ENCODE measurements at regions not wholly inside any gene's neighbourhood (a gene's known extent, or its start where the extent isn't known, plus 50 kb on each side); places are given as distances from the start of the nearest gene placed in this dataset.
"Not testable (repeated sequence)": the region's sequence is repeated elsewhere in the genome, so short reads cannot be mapped to it uniquely, and the experiment has no call there.

DNA sequence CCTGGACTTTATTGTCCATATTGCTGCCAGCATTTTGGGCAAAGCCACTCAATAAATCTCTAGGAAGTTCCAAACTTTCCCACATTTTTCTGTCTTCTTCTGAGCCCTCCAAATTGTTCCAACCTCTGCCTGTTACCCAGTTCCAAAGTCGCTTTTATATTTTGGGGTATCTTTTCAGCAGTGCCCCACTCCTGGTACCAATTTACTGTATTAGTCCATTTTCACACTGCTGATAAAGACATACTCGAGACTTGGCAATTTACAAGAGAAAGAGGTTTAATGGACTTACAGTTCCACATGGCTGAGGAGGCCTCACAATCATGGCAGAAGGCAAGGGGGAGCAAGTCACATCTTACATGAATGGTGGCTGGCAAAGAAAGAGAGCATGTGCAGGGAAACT is 53.4 kb downstream of the AHSP start:
- Mint-ChIP-seq H3K9me3 (peaks cover 83% of the 10 kb centered on the region), H3K36me3 (ENCODE audit: low read depth) (peaks cover 31% of the 10 kb centered on the region)
- not testable (repeated sequence) for H3K79me2 ChIP-seq (replicated peaks; ENCODE audit: insufficient read depth); H3K4me3 ChIP-seq; H3K27ac ChIP-seq (ENCODE audit: low read depth); H4K20me1 ChIP-seq (replicated peaks; ENCODE audit: insufficient read depth); H3K4me1 Mint-ChIP-seq; H3K4me1 ChIP-seq (ENCODE audit: insufficient read depth); H3K36me3 ChIP-seq (ENCODE audit: insufficient read depth); H3K4me2 ChIP-seq; H3K27me3 Mint-ChIP-seq (ENCODE audit: insufficient read depth, low read depth, poor library complexity); H3K27ac Mint-ChIP-seq; H3K4me3 Mint-ChIP-seq; H3K9me2 ChIP-seq (ENCODE audit: insufficient read depth); ATAC-seq; H3K27me3 ChIP-seq (ENCODE audit: insufficient read depth); H2AFZ ChIP-seq; DNase-seq (ENCODE audit: low spot score); H3F3A ChIP-seq (replicated peaks; ENCODE audit: low read depth)

DNA sequence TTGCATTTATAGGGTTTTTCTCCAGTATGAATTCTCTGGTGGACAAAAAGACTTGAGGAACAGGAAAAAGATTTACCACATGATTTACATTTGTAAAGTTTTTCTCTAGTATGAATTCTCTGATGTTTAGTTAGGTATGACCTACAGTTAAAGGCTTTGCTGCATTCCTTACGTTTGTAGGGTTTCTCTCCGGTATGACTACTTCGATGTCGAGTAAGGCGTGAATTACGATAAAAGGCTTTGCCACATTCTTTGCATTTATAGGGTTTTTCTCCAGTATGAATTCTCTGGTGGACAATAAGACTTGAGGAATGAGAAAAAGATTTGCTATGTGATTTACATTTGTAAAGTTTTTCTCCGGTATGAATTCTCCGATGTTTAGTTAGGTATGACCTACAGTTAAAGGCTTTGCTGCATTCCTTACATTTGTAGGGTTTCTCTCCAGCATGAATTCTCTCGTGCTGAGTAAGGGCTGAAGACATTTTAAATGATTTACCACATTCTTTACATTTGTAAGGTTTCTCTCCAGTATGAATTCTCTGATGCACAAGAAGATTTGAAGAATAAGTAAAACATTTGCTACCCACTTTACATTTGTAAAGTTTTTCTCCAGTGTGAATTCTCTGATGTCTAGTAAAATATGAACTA is 74.2 kb downstream of the AHSP start:
- peaks cover 20% of the 10 kb centered on the region; the same call in 2 of the 3 replicates for H3K36me3 Mint-ChIP-seq (ENCODE audit: low read depth)
- not testable (repeated sequence) for H3K36me3 ChIP-seq (ENCODE audit: insufficient read depth); DNase-seq (ENCODE audit: low spot score); H3K9me2 ChIP-seq (ENCODE audit: insufficient read depth); ATAC-seq; H3K4me1 Mint-ChIP-seq; H3K27me3 Mint-ChIP-seq (ENCODE audit: insufficient read depth, low read depth, poor library complexity); H3K27ac Mint-ChIP-seq; H3K27me3 ChIP-seq (ENCODE audit: insufficient read depth); H3K4me2 ChIP-seq; H4K20me1 ChIP-seq (replicated peaks; ENCODE audit: insufficient read depth); H3K79me2 ChIP-seq (replicated peaks; ENCODE audit: insufficient read depth); H3K4me3 ChIP-seq; H3K4me3 Mint-ChIP-seq; H3K4me1 ChIP-seq (ENCODE audit: insufficient read depth); H3F3A ChIP-seq (replicated peaks; ENCODE audit: low read depth); H2AFZ ChIP-seq; H3K27ac ChIP-seq (ENCODE audit: low read depth)
- H3K9me3 Mint-ChIP-seq = peaks cover 89% of the 10 kb centered on the region

DNA sequence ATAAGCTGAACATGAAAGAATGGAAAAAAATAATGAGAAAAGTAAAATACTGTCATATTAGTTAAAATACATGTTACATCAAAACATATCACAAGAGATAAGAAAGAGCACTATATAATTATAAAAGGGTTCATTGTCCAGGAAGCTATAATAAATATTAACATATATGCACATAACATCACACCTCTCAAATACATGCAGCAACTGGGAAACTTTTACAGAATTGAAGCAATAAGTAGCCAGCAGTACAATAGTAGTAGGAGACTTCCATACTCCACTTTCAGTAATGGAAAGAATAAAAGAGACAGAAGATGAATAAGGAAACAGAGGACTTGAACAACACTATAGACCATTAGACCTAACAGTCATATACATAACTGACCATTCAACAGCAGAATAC is 90.4 kb downstream of the AHSP start:
- H3K9me2 ChIP-seq (ENCODE audit: insufficient read depth) = no peaks in the 10 kb centered on the region
- no peaks in the 10 kb centered on the region for H3K4me1 ChIP-seq (ENCODE audit: insufficient read depth)
- peaks cover 86% of the 10 kb centered on the region for H3K9me3 Mint-ChIP-seq
- no peaks in the 10 kb centered on the region for H3K4me1 Mint-ChIP-seq
- no peak overlapping the region for H3K4me2 ChIP-seq
- no peak overlapping the region for H2AFZ ChIP-seq
- no peaks in the 10 kb centered on the region for H3K79me2 ChIP-seq (replicated peaks; ENCODE audit: insufficient read depth)
- no peaks in the 10 kb centered on the region for H3F3A ChIP-seq (replicated peaks; ENCODE audit: low read depth)
- no peak overlapping the region for H3K27ac Mint-ChIP-seq
- no peaks in the 10 kb centered on the region; the same call in 1 of the 3 replicates for H3K36me3 Mint-ChIP-seq (ENCODE audit: low read depth)
- H3K27me3 ChIP-seq (ENCODE audit: insufficient read depth) = no peaks in the 10 kb centered on the region
- 0 out of 2 replicates have a peak, but pooled peaks cover 3% of the 10 kb centered on the region for H3K36me3 ChIP-seq (ENCODE audit: insufficient read depth)
- no peaks in the 10 kb centered on the region for H4K20me1 ChIP-seq (replicated peaks; ENCODE audit: insufficient read depth)
- H3K27me3 Mint-ChIP-seq (ENCODE audit: insufficient read depth, low read depth, poor library complexity) = no peaks in the 10 kb centered on the region
- no peak overlapping the region for H3K27ac ChIP-seq (ENCODE audit: low read depth)
- no peak overlapping the region for H3K4me3 Mint-ChIP-seq
- H3K4me3 ChIP-seq = no peak overlapping the region
- no peak for DNase-seq (ENCODE audit: low spot score)
- ATAC-seq = no peak
- TF ChIP-seq JUNB (IDR thresholded peaks at IDR 0.05; ENCODE audit: unreplicated experiment) (no peak), EZH2 (IDR thresholded peaks at IDR 0.05; ENCODE audit: low read depth, unreplicated experiment) (no peak), STAT1 (IDR thresholded peaks at IDR 0.05; ENCODE audit: unreplicated experiment) (no peak), POLR2AphosphoS5 (IDR thresholded peaks at IDR 0.05; ENCODE audit: low read depth) (no peak), CREB1 (CRISPR knock-in tag; IDR thresholded peaks at IDR 0.05; ENCODE audit: low read depth) (no peak), ZNF114 (CRISPR knock-in tag; IDR thresholded peaks at IDR 0.05) (no peak), ZNF331 (CRISPR knock-in tag; IDR thresholded peaks at IDR 0.05; ENCODE audit: low read depth) (no peak)
- TF ChIP-seq, protein P1, sequence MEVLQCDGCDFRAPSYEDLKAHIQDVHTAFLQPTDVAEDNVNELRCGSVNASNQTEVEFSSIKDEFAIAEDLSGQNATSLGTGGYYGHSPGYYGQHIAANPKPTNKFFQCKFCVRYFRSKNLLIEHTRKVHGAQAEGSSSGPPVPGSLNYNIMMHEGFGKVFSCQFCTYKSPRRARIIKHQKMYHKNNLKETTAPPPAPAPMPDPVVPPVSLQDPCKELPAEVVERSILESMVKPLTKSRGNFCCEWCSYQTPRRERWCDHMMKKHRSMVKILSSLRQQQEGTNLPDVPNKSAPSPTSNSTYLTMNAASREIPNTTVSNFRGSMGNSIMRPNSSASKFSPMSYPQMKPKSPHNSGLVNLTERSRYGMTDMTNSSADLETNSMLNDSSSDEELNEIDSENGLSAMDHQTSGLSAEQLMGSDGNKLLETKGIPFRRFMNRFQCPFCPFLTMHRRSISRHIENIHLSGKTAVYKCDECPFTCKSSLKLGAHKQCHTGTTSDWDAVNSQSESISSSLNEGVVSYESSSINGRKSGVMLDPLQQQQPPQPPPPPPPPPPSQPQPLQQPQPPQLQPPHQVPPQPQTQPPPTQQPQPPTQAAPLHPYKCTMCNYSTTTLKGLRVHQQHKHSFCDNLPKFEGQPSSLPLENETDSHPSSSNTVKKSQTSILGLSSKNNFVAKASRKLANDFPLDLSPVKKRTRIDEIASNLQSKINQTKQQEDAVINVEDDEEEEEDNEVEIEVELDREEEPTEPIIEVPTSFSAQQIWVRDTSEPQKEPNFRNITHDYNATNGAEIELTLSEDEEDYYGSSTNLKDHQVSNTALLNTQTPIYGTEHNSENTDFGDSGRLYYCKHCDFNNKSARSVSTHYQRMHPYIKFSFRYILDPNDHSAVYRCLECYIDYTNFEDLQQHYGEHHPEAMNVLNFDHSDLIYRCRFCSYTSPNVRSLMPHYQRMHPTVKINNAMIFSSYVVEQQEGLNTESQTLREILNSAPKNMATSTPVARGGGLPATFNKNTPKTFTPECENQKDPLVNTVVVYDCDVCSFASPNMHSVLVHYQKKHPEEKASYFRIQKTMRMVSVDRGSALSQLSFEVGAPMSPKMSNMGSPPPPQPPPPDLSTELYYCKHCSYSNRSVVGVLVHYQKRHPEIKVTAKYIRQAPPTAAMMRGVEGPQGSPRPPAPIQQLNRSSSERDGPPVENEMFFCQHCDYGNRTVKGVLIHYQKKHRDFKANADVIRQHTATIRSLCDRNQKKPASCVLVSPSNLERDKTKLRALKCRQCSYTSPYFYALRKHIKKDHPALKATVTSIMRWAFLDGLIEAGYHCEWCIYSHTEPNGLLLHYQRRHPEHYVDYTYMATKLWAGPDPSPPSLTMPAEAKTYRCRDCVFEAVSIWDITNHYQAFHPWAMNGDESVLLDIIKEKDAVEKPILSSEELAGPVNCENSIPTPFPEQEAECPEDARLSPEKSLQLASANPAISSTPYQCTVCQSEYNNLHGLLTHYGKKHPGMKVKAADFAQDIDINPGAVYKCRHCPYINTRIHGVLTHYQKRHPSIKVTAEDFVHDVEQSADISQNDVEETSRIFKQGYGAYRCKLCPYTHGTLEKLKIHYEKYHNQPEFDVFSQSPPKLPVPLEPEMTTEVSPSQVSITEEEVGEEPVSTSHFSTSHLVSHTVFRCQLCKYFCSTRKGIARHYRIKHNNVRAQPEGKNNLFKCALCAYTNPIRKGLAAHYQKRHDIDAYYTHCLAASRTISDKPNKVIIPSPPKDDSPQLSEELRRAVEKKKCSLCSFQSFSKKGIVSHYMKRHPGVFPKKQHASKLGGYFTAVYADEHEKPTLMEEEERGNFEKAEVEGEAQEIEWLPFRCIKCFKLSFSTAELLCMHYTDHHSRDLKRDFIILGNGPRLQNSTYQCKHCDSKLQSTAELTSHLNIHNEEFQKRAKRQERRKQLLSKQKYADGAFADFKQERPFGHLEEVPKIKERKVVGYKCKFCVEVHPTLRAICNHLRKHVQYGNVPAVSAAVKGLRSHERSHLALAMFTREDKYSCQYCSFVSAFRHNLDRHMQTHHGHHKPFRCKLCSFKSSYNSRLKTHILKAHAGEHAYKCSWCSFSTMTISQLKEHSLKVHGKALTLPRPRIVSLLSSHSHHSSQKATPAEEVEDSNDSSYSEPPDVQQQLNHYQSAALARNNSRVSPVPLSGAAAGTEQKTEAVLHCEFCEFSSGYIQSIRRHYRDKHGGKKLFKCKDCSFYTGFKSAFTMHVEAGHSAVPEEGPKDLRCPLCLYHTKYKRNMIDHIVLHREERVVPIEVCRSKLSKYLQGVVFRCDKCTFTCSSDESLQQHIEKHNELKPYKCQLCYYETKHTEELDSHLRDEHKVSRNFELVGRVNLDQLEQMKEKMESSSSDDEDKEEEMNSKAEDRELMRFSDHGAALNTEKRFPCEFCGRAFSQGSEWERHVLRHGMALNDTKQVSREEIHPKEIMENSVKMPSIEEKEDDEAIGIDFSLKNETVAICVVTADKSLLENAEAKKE (CRISPR knock-in tag; IDR thresholded peaks at IDR 0.05) = no peak
- TF ChIP-seq, protein P2, sequence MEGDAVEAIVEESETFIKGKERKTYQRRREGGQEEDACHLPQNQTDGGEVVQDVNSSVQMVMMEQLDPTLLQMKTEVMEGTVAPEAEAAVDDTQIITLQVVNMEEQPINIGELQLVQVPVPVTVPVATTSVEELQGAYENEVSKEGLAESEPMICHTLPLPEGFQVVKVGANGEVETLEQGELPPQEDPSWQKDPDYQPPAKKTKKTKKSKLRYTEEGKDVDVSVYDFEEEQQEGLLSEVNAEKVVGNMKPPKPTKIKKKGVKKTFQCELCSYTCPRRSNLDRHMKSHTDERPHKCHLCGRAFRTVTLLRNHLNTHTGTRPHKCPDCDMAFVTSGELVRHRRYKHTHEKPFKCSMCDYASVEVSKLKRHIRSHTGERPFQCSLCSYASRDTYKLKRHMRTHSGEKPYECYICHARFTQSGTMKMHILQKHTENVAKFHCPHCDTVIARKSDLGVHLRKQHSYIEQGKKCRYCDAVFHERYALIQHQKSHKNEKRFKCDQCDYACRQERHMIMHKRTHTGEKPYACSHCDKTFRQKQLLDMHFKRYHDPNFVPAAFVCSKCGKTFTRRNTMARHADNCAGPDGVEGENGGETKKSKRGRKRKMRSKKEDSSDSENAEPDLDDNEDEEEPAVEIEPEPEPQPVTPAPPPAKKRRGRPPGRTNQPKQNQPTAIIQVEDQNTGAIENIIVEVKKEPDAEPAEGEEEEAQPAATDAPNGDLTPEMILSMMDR (conservative IDR thresholded peaks at IDR 0.05; ENCODE audit: low read depth in 2 of 2) = no peak
